SU-DHL-6 (cell line): ENCODE measurements at regions not wholly inside any gene's neighbourhood (a gene's known extent, or its start where the extent isn't known, plus 50 kb on each side); places are given as distances from the start of the nearest gene placed in this dataset.

Experiments used
- CTCF ChIP-seq: fragments of 200-600 bp; sonication (generic); IDR thresholded peaks from one replicate; pipeline ENCODE4 v1.5.1; 2017; ENCODE audit warnings: antibody characterized with exemption, mild to moderate bottlenecking, low read length, moderate library complexity; ENCODE audit not compliant: insufficient read depth, poor library complexity, severe bottlenecking
- EZH2phosphoT487 ChIP-seq: fragments of 200-600 bp; sonication (generic), shearing (Covaris generic); conservative IDR thresholded peaks from 2 replicates; pipeline ENCODE4 v1.6.1; 2018; ENCODE audit warnings: mild to moderate bottlenecking, antibody characterized with exemption, low read length, moderate library complexity, mixed read lengths

DNA sequence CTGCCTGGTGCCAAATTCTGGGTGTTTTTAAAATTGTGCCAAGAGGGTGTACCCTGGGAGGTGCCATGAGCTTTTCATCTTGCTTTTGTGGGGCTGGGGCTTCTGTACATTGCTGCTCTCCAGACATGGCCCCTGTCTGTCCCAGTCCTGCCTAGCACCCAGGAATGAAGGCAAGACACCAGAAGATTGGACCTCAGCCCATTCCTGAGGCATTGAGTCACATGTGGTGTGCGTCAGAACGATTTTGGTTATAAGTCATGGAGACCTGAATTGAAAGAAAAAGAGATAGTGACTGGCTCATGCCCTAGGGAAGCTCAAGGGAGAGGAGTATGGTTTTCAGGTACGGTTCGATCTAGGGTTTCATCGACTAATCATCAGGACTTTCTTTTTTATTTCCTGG lies 493.2 kb downstream of the TYW1 start:
- no peak for TF ChIP-seq CTCF
- TF ChIP-seq EZH2phosphoT487, result no peak
